ENCODE measurements at regions not wholly inside any gene's neighbourhood (a gene's known extent, or its start where the extent isn't known, plus 50 kb on each side); places are given as distances from the start of the nearest gene placed in this dataset.

DNA sequence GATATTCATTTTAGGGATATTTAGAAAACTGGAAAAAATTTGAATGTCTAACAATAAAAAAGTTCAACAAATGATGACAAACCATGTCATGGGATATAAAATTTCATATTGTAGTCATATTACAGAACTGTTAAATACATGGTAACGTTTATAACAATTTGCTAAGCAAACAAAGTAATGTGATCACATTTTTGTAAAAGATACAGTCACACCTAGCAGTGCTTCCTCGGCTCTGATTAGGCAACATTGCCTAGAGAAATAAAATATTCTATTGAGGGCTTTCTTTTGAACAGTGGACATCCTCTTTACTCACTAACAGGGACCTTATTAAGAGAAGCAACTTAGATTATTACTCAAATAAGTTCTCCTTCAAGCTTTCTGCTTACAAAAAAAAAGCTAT lies 605.5 kb downstream of the GATA3 start:
- TF ChIP-seq YY1 (IDR thresholded peaks at IDR 0.05; ENCODE audit: insufficient read depth, insufficient read length) (no peak), ZNF274 (IDR thresholded peaks at IDR 0.05; ENCODE audit: low read depth, low read length) (no peak)
